Fibroblast of the aortic adventitia (primary cell): ENCODE measurements at regions not wholly inside any gene's neighbourhood (a gene's known extent, or its start where the extent isn't known, plus 50 kb on each side); places are given as distances from the start of the nearest gene placed in this dataset.

Source experiments
- DNase-seq: peaks from one replicate; pipeline ENCODE4 v3.0.0-alpha.2; 2010; ENCODE audit warnings: low read depth
- H3K4me3 ChIP-seq: 2 replicates; pipeline ENCODE4 v1.5.1; 2011; ENCODE audit warnings: low read depth, mild to moderate bottlenecking, control low read depth, low read length, moderate library complexity
- CTCF ChIP-seq: IDR thresholded peaks from 2 replicates; pipeline ENCODE4 v1.5.1; 2011; ENCODE audit warnings: mild to moderate bottlenecking, low read length, control low read depth, inconsistent platforms; ENCODE audit not compliant: insufficient read depth

DNA sequence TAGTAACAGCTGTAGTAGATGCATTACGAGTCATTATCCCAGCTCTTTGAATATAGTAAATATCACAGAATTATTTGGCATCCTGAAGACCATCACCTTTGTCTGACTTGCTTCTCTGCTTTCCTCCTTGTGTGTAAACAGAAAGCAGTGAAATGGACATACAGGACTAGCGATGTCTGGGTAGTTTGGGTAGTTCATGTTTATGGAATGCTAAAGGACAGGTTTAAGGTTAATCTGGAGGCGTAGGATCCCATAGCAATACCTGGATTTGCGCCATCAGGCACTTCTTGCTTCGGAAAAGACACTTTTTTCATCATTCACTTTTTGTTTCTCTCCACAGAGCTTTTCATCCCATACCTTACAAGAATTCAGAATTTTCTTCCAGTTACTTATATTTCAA lies 232.2 kb downstream of the GPAT3 start:
- H3K4me3 ChIP-seq = no peak overlapping the region
- TF ChIP-seq CTCF = no peak
- no peak for DNase-seq

DNA sequence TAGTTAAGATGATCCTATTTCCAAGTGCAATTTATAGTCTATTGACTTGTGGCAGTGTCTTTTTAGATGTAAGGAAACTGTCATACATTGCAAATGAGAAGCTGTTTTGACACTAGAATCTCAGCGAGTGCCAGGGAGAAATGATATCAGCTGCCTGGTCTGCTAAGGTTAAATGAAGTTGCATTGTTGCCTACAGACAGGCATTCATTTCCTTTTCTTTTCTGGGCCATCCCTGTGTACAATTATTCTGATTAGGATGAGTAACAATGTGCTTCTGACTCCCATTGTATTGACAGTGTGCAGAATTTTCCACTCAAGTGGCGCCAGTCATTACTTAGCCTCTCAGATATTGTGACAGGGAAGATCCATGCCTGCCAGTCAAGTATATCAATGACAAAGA lies 231.2 kb downstream of the GPAT3 start:
- TF ChIP-seq CTCF = no peak
- H3K4me3 ChIP-seq = no peak overlapping the region

GRCh38 chr4:83759611-83760010 lies 223.7 kb downstream of the GPAT3 start:
- no peak for TF ChIP-seq CTCF
- DNase-seq = no peak
- no peak overlapping the region for H3K4me3 ChIP-seq

More for the DNA sequence above, 231.2 kb downstream of the GPAT3 start:
- no peak for DNase-seq

DNA sequence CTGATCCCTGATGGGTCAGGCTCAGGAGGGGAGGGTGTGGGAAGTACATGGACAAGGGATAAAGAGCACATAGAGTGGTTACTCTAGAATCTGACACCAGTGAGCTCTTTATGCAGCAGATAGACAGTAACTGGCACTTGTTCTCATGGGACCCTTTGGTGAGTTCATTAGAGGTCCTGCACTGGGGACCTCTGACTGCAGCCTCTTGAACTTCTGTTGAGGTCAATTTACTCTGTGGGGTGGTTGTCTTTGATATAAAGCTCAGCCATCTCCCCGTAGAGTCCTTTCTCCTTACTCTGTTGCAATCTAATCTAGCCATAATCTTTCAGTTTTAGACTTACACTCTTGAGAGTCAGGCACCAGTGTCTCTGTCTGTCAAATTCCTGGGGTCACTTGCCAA lies 222.4 kb downstream of the GPAT3 start:
- H3K4me3 ChIP-seq = no peak overlapping the region
- no peak for TF ChIP-seq CTCF
- DNase-seq = no peak

- TF ChIP-seq CTCF = no peak
- no peak overlapping the region for H3K4me3 ChIP-seq
- DNase-seq = peak; percentile 3
These were observed 221.3 kb downstream of the GPAT3 start for GRCh38 chr4:83757121-83757621.

DNA sequence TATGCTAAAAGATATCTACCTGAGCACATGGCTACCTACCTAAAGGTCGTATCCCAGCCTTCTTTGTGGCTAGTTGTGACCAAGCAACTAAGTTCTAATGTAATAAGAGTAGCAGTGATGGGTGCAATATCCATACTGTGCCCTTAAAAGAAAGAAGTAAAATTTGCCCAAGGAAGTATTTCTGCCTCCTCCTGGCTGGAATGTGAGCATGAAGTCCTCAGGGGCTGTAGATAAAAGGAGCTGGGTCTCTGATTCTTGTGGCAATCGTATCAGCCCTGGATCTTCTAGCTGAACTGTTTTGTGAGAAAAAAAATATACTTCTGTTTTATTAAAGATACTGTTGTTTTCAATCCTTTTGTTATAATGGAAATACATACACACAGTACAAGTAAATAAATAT lies 217.4 kb downstream of the GPAT3 start:
- no peak overlapping the region for H3K4me3 ChIP-seq
- peak; percentile 14 for TF ChIP-seq CTCF
- no peak for DNase-seq

DNA sequence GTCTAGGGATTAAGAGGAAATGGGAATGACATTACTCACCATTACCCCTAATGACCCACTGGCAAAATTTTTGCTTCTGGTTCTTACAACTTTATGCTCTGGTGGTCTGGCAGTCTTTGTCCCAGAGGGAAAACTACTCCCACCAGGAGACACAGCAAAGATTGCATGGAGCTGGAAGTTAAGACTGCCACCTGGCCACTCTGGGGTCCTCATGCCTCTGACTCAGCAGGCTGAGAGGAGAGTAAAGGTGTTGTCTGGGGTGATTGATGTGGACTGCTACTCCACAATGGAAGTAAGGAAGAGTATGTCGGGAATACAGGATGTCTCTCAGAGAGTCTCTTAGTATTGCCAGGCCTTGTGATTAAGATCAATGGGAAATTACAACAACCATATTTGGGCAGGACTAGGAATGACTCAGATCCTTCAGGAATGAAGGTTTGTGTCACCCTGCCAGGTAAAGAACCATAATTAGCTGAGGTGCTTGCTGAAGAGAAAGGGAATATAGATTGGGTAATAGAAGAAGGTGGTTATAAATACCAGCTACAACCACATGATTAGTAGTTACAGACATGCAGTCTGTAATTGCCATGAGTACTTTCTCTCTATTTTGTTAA lies 215.5 kb downstream of the GPAT3 start:
- TF ChIP-seq CTCF = no peak
- H3K4me3 ChIP-seq = no peak overlapping the region
- no peak for DNase-seq
